HG02678 (cell line): ENCODE measurements at regions not wholly inside any gene's neighbourhood (a gene's known extent, or its start where the extent isn't known, plus 50 kb on each side); places are given as distances from the start of the nearest gene placed in this dataset.

Experiments used
- ATAC-seq: cut with Tn5 transposase; IDR thresholded peaks from one replicate; pipeline ENCODE4 v1.9.1; 2021; ENCODE audit warnings: mild to moderate bottlenecking, moderate library complexity; ENCODE audit not compliant: unreplicated experiment

- no peak for ATAC-seq
Observed at GRCh38 chr20:40452758-40453157, 236.3 kb downstream of the MAFB start.

- no peak for ATAC-seq
Observed at GRCh38 chr20:40451552-40451951, 237.5 kb downstream of the MAFB start.

DNA sequence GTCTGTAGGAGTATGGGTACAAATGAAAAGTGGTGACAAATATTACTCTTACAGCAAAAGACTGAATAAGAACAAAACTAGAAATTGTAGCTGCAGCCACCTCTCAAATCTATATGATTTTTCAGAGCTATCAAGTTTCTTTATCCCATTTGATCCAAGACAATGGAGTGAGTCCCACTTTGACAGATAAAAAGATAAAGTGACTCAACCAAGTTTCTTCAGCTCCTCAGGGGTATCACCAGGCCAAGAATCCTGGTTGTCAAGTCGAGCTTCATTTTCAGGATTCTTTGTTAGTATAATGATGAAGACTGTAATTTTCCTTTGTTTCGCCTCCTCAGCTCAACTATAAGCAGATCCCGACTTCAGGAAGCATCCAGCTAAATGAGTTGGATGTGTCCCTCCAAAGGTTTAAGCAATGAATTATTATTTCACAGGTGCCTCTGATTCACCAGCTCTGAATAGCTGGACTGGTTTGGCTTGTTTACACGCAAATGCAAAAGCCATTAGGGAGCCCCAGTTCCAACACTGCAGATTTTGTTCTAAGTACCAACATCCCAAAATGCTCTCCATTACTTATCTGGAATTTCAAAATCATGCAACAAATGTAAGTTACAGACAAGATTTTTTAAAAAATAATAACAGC lies 238.9 kb downstream of the MAFB start:
- ATAC-seq = no peak

GRCh38 chr20:40449144-40449690 lies 239.8 kb downstream of the MAFB start:
- ATAC-seq = no peak

DNA sequence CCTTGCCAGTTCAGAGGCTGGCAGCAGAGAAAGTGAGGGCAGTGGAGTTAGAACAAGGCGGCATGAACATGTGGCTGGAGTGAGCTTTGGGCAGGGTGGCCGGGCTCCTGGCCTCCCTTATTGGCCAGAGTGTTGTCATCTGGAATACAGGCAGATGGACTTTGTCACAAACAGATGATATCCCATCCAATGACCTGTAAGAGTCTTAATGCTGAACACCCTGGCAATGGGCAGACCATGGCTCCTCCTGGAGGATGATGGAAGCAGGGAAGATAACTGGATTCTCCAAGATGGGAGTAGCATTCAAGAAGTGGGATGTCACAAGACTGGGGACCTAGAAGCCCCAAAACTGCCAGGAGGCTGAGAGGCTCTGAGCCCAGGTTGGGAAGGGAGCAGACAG lies 242.1 kb downstream of the MAFB start:
- ATAC-seq = no peak

DNA sequence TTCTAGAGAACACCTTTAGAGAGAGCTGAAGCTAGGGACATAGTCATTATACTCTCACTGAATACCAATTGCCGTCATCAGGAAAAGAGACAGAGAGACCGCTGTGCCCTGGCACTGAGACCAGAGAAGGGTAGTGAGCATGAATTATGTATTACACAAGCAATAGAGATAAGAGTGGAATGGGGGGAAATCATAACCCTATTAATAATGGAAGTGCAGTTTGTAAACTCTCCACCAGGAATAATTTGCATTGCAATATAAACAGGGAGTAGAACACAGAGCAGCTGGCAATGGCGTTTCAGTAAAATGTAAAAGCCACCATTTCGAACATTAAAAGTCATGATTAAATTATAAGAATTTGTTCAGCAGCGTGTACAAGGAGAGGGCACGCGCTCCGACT lies 244.5 kb downstream of the MAFB start:
- ATAC-seq = no peak

DNA sequence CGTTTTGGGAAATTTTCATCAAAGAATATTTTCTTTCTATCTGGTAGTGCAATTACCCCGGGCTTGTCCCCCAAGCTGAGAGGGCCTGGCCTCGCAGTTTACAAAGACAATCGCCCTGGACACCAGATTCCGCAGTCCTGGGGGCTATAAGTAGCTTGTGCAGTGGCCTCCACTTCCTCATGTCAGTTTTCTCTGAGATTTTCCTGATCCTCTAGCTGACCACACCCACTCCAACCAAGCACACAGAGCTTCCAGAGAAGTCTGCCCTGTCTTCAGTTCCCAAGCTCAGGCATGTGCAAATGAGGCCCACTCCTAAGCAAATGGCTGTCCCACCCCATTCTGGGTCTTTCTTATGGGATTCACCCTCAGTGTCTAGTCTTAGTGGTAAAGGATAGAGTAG lies 245.3 kb downstream of the MAFB start:
- no peak for ATAC-seq

DNA sequence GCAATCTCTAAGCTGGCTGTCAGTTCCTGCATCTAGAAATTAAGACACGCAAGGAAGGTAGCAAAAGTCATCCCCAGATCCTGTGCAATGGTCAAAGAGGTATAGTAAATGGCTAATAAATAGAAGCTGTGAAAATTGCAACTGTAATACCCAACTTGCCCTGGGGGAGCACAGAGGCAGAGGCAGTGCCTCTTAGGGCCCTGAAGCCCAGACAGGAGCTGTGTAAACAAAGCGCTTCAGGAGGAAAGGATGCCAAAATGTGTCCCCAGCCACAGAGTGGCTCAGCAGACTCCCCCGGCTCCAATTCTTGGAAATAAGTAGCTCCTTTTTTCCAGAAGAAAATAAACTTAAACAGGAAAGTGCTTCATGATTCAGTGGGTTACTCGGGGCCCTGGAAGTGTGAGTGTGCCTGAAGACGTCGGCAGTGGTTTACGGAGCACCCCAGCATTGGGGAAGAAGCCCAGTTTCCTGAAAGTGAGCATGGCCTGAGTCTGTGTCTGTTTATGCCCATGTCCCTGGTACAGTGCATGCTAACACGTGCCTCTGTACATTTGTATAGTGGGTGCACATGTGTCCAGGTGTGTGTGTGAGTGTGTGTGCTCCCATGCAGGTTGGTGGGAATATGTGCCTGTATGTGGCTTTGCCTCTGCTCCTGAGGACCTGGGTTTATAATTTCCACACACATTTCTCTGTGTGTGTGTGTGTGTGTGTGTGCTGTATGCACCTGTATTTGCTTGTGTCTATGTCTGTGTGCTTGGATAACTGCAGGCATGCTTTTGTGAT lies 246.7 kb downstream of the MAFB start:
- no peak for ATAC-seq

DNA sequence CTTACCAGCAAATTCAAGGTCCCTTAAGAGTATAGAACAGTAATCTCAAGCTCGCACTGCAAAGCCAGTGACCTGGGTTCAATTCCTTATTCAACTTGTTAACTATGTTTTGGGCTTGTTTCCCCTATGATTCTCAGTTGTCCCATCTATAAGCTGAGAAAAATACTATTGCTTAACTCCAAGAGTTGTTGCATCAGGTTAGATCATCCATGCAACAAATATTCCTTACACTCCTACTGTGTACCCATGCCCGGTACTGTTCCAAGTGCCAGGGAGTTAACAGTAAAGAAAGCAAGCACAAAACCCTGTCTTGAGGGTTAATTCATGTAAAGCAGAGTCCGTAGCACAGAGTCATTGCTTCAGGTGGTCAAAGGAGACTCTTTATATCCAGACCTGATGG lies 247.3 kb downstream of the MAFB start:
- no peak for ATAC-seq

GRCh38 chr20:40438161-40438830 lies 250.7 kb downstream of the MAFB start:
- no peak for ATAC-seq

GRCh38 chr20:40436011-40436410 lies 253.0 kb downstream of the MAFB start:
- no peak for ATAC-seq

DNA sequence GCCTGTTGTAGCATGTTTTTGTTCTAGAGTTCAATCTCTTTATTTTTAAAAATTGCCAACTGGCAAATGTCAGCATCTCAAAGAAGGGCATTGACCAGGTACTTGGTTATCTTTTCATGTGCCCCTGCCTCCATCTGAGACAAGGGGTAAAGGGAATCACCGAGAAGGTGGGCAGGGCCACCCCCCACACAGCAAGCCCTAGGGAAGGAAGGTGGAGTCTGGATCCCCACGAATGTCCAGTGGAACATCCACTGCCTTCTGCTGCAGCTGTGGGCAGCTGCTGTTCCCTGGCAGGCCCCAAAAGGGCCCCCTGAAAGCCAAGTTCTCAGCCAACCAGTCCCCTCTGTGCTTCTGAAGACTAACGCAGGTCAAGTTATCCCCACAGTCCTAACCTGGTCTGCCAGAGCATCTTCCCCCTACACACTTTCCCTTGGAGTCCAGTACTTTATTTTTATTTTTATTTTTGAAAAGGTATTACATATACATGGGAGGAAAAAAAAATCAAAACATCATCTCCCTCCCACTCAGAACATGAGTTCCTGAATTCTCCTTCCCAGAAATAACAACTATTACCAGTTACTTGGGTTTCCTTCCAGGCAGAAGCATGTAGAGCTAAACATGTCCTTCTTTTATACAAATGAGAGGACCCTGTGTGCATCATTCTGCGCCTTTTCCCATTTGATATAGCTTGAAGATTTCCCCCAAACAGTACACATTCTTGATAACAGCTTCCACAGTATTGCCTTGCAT lies 253.7 kb downstream of the MAFB start:
- no peak for ATAC-seq

DNA sequence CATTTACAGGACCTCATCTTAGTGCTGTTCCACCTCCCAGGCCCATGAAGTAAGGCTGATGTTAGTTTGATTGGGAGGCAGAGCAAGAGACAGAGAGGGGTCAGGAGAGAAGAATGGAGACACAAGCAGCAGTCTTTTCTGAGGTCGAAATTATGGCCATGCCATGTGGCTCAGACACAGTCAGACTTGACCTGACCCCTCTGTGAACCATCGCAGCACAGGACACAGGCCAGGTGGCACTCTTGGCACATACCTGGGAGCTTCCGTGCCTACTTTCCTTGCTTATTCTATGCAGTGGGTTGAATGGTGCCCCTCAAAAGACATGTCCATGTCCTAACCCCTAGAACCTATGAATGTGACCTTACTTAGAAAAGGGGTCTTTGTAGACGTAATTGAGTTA lies 254.9 kb downstream of the MAFB start:
- no peak for ATAC-seq

DNA sequence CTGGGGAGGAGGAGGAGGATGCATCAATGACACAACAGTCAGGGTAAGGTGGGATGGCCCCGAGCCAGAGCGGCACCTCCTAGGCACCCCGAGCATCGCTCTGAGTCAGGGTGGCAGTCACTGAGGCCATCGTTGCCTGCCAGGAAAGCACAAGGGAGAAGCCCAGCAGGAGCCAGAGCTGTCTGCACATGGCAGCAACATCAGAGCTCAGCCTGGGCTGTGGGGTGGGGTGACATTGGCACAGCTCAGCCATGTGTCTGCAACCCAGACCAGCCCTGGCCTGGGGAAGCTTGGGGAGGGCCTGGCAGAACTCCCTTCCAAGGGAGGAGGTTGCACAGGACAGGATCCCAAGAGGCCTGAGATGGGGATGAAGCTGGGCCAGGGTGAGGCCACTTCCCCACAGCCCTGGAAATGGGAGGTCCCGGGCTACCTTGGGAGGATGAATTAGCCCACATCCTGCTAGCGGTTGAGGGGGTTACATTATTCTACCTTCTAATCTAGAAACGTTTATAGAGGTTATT lies 255.6 kb downstream of the MAFB start:
- no peak for ATAC-seq

DNA sequence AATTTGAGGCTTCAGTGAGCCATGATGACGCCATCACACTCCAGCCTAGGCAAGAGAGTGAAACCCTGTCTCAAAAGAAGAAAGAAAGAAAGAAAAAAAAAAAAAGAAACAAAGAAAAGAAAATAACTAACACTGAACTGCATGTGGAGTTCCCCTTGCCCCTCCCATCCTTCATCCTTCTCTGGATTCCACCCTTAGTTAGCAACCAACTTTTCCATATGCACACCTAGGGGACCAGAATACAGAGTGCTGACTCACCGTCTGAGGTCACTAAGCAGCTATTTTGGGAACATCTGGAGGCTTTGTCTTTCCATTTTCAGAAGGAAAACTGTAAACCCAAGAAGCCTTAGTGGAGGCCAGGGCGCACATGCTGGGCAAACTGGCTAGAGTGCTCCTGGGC lies 257.4 kb downstream of the MAFB start:
- ATAC-seq = no peak

GRCh38 chr20:40431112-40431511 lies 257.9 kb downstream of the MAFB start:
- ATAC-seq = no peak

GRCh38 chr20:40427026-40427425 lies 262.0 kb downstream of the MAFB start:
- no peak for ATAC-seq

GRCh38 chr20:40424695-40425094 lies 264.3 kb downstream of the MAFB start:
- ATAC-seq = no peak

DNA sequence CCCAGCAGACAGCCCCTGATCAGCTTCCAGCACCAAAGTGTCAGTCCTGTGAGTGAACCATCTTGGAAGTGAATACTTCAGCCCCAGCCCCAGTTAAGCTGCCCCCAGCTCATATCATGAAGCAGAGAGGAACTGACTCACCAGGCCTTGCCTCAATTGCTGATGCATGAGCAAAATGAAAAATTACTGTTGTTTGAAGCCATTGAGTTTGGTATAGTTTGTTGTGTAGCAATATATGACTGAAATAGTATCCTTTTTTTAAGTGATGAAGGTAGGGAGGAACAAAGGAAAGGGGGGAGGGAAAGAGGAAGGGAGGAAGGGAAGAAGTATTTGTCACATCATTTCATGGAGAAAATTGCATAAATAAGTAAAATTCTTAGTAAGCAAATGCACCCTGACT lies 266.4 kb downstream of the MAFB start:
- ATAC-seq = no peak

GRCh38 chr20:40416274-40416673 lies 272.8 kb downstream of the MAFB start:
- ATAC-seq = no peak
